HG03139 (cell line): ENCODE measurements at regions not wholly inside any gene's neighbourhood (a gene's known extent, or its start where the extent isn't known, plus 50 kb on each side); places are given as distances from the start of the nearest gene placed in this dataset.

ENCODE experiments used
- ATAC-seq: cut with Tn5 transposase; IDR thresholded peaks from one replicate; pipeline ENCODE4 v1.9.1; 2021; ENCODE audit not compliant: unreplicated experiment

DNA sequence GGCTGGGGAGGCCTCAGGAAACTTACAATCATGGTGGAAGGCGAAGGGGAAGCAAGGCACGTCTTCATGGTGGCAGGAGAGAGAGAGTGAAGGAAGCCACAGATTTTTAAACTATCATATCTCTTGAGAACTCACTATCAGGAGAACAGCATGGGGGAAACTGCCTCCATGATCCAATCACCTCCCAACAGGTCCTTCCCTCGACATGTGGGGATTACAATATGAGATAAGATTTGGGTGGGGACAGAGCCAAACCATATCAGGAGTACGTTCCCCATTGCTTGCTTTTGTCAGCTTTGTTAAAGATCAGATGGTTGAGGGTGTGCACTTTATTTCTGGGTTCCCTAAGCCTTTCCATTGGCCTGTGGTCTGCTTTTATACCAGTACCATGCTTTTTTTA is 53.7 kb upstream of the E2F8 start:
- no peak for ATAC-seq

DNA sequence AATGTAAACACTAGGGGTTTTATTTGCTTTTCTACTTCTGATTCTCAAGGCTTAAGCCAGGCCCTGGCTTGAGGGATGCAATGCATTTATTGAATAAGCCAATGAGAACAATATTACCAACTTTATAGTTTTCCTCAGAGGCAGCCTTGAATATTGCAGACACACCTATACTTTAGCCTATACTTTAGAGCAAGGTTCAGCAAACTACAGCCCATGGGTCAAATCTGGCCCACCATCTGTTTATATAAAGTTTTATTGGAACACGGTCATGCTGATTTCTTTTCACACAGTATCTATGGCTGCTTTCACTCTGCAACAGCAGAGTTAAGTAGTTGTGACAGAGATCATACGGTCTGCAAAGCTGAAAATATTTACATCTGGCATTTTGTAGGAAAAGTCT is 50.3 kb upstream of the E2F8 start:
- ATAC-seq, result no peak
